Adrenal gland (tissue), 9 donors: ENCODE measurements at regions not wholly inside any gene's neighbourhood (a gene's known extent, or its start where the extent isn't known, plus 50 kb on each side); places are given as distances from the start of the nearest gene placed in this dataset.

Source experiments
- DNase-seq, 7 donors: peaks; one replicate each; pipeline ENCODE4 v3.0.0-alpha.2; 2019 to 2020
- H3K27ac ChIP-seq, 5 donors: fragments of 200-600 bp; sonication (generic) in 4 of 5; 1 replicate in 3 of 5; 2 replicates in 2 of 5; pipeline versions ENCODE4 v1.5.1 to v1.8.0; 2016 to 2020; ENCODE audit warnings: mild to moderate bottlenecking in 1 of 5
- H3K27me3 ChIP-seq: fragments of 200-600 bp; 2 replicates; pipeline ENCODE4 v1.8.0; 2021
- H3K36me3 ChIP-seq, 2 donors: fragments of 200-600 bp; replicated peaks in 1 of 2; 1 replicate in 1 of 2; 2 replicates in 1 of 2; pipeline versions ENCODE4 v1.5.1 to v1.8.0; 2018 to 2022
- H3K4me1 ChIP-seq, 2 donors: fragments of 200-600 bp; replicated peaks in 1 of 2; 1 replicate in 1 of 2; 2 replicates in 1 of 2; pipeline versions ENCODE4 v1.5.1 to v1.8.0; 2018 to 2021
- H3K4me3 ChIP-seq, 4 donors: fragments of 200-600 bp; sonication (generic) in 3 of 4; one replicate each; pipeline ENCODE4 v1.5.1; 2016 to 2018
- H3K9me3 ChIP-seq, 3 donors: fragments of 200-600 bp; sonication (generic) in 1 of 3; replicated peaks in 1 of 3; 1 replicate in 2 of 3; 2 replicates in 1 of 3; pipeline versions ENCODE4 v1.5.1 to v1.8.0; 2016 to 2021
- POLR2A ChIP-seq, 2 donors: fragments of 450-650 bp; IDR thresholded peaks; one replicate each; pipeline ENCODE4 v1.6.1; 2017; ENCODE audit warnings: antibody characterized with exemption in 2 of 2, mild to moderate bottlenecking in 2 of 2, moderate library complexity in 1 of 2
- WGBS, 4 donors: extraction: QIAGEN DNeasy Blood & Tissue Kit in 2 of 4; methylation state at CpG; one replicate each; pipeline versions ENCODE4 v1.1.5 to v1.1.7; 2013 to 2017; 5-methylcytosine and 5-hydroxymethylcytosine counted together
- intact Hi-C, 2 donors: fragments of 100-400 bp; cut with DNase I; formaldehyde crosslinking; loops; one replicate each; pipeline versions ENCODE4 v1.14.1 to v1.15.0; 2022 to 2023
- TF ChIP-seq, protein P1 (sequence below), 6 experiments: fragments of 450-650 bp in 4 of 6; fragments of 200-600 bp in 2 of 6; sonication (generic) in 1 of 6; IDR thresholded peaks; 1 replicate in 5 of 6; 2 replicates in 1 of 6; pipeline versions ENCODE4 v1.5.1 to v1.8.0; 2016 to 2021; ENCODE audit warnings: antibody characterized with exemption in 6 of 6, mild to moderate bottlenecking in 2 of 6, moderate library complexity in 1 of 6
- donor health status: healthy with polysubstance abuse.
- donor health status: Bipolar disorder and iron deficiency.
- donor health status: DM: yes; HTN: yes; CAD: no.
- donor health status: DM: no; HTN: no; CAD: no.
- donor health status: DM: no; HTN: no; CAD: no.

DNA sequence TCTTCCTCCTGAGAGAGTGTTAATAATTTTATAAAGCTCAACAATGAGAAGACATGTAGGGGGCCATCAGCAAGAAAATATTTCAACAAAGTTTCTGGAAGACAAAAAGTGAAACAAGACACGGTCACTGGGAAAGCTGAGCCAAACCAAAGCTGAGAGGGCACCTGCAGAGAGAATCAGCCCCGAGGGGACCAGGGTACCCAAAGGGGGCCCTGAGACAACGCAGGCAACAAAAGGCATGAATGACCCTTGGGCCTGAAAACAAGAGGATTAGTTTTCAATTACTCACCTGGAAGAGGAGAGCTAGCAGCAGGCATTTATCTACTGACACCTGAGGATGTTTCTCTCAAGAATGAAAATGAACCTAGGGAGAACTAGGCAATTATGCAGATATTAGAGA is 461.2 kb upstream of the MGMT start:
- H3K4me3 ChIP-seq, result no peak overlapping the region
- TF ChIP-seq, protein P1, sequence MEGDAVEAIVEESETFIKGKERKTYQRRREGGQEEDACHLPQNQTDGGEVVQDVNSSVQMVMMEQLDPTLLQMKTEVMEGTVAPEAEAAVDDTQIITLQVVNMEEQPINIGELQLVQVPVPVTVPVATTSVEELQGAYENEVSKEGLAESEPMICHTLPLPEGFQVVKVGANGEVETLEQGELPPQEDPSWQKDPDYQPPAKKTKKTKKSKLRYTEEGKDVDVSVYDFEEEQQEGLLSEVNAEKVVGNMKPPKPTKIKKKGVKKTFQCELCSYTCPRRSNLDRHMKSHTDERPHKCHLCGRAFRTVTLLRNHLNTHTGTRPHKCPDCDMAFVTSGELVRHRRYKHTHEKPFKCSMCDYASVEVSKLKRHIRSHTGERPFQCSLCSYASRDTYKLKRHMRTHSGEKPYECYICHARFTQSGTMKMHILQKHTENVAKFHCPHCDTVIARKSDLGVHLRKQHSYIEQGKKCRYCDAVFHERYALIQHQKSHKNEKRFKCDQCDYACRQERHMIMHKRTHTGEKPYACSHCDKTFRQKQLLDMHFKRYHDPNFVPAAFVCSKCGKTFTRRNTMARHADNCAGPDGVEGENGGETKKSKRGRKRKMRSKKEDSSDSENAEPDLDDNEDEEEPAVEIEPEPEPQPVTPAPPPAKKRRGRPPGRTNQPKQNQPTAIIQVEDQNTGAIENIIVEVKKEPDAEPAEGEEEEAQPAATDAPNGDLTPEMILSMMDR (IDR thresholded peaks at IDR 0.05), result no peak
- no peak for TF ChIP-seq POLR2A (IDR thresholded peaks at IDR 0.05)
- H3K27ac ChIP-seq, result no peak overlapping the region
- no peaks in the 10 kb centered on the region for H3K36me3 ChIP-seq
- WGBS, 4 donors, result 67 to 88% (median 79%) methylated on average over 3 of the region's 3 CpGs
- no peaks in the 10 kb centered on the region for H3K4me1 ChIP-seq
- H3K27me3 ChIP-seq, result no peaks in the 10 kb centered on the region
- no peaks in the 10 kb centered on the region for H3K9me3 ChIP-seq
- DNase-seq, result no peak
- intact Hi-C loops, result no loop called here

DNA sequence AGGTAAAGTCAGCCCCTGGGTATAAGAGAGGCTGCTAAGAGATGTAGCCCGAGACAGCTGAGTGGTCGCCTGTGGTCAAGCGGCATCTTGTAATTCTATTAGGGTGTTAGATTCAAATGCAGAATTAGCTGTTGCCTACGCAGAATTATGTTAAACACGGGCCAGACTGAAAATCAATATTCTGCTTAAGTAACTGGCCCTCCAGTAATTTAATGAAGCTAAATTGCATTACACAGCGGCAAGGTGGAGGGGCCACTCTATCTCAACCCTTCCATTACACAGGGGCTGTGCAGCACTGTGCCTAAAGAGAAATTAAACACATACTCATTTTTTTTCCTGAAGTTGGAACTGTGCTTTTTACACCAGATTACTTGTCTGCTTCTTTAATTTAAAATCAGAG is 448.5 kb upstream of the MGMT start:
- no peak for DNase-seq
- H3K27ac ChIP-seq, result no peak overlapping the region
- H3K4me3 ChIP-seq, result no peak overlapping the region
- TF ChIP-seq, protein P1 (IDR thresholded peaks at IDR 0.05), result no peak
- no peak for TF ChIP-seq POLR2A (IDR thresholded peaks at IDR 0.05)
- H3K36me3 ChIP-seq, result no peaks in the 10 kb centered on the region
- intact Hi-C loops, result no loop called here
- no peaks in the 10 kb centered on the region for H3K4me1 ChIP-seq
- no peaks in the 10 kb centered on the region for H3K9me3 ChIP-seq
- 82 to 93% (median 85%) methylated on average over 6 of the region's 6 CpGs for WGBS, 4 donors
- peaks cover 5% of the 10 kb centered on the region for H3K27me3 ChIP-seq

DNA sequence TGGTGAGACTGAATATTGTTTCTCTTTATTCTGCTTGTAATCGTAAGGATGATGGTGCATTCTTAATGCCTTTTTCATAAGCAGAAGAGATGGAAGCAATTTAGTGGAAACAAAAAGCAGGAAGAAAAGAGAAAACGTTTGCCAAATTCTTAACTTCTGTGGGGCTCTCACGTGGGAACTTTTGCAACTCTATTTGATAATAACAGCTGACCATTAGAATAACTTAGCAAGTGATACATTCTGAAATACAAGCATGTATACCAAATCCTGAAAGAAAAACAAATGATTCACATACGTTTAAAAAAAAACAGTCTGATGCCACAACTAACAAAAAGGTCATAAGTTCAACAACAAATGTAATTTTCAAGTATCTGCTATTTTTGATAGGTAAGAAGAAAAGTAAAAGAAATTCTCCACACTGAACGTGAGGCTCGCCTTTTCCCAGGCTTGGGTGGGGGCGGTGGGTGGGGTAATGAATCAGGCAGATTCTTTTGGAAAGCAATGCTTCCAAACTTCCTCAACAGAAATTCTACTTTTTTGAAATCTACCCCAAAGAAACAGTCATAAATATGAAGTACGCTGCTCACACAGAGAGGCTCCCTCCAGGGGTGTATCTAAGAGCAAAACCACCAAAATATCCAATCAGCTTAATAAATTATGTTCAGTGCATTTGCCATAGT is 446.2 kb upstream of the MGMT start:
- intact Hi-C loops, result no loop called here
- no peak for DNase-seq
- no peak overlapping the region for H3K27ac ChIP-seq

DNA sequence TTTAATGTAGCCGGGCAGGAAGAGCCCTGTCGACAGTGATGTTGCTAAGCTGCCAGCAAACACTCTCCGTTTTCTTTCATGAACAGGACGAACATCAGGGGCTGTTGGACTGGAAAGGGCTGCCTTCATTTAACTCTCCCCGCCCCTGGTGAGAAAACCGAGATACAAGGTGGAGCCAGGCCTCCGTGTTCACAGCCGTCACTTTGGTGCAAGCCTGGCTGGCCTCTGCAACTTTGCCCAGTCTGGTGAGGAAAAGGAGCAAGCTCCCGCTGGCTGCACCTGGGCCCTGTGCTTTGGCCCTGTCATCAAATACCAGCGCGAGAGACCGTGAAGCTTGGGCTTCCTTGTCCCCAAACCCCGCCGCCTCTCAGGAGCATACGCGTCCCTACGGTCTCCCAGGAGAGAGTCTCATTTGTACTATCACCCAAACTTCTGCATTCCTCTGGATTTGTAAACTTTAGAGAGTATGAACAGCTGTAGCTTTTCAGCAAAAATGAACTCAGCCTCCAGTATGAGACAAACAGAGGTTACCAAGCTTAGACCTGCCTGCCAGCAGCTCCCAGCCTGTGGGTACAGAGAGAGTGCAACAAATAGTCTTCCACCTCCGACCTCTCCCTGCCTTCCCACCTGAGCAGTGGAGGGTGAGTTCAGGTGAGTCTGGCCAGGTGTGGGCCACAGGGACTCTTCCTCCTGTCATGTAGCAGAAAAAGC is 445.3 kb upstream of the MGMT start:
- 56 to 71% (median 64%) methylated on average over 15 to 18 of the region's 18 CpGs for WGBS, 4 donors
- Histone ChIP-seq H3K9me3 (no peaks in the 10 kb centered on the region), H3K27me3 (peaks cover 5% of the 10 kb centered on the region), H3K4me1 (no peaks in the 10 kb centered on the region), H3K36me3 (no peaks in the 10 kb centered on the region), H3K27ac (peak overlapping the region in 1 of 5 donors; percentile 9), H3K4me3 (no peak overlapping the region)
- intact Hi-C loops, result no loop called here
- TF ChIP-seq, protein P1 (IDR thresholded peaks at IDR 0.05), result no peak
- no peak for TF ChIP-seq POLR2A (IDR thresholded peaks at IDR 0.05)
- DNase-seq, result no peak

More for the DNA sequence above, 446.2 kb upstream of the MGMT start:
- H3K27me3 ChIP-seq, result peaks cover 5% of the 10 kb centered on the region
- H3K4me3 ChIP-seq, result no peak overlapping the region
- TF ChIP-seq, protein P1 (IDR thresholded peaks at IDR 0.05), result no peak
- no peak for TF ChIP-seq POLR2A (IDR thresholded peaks at IDR 0.05)
- H3K9me3 ChIP-seq, result no peaks in the 10 kb centered on the region
- no peaks in the 10 kb centered on the region for H3K36me3 ChIP-seq
- 54 to 65% (median 63%) methylated on average over 8 of the region's 8 CpGs for WGBS, 4 donors
- H3K4me1 ChIP-seq, result no peaks in the 10 kb centered on the region
